Osteoblast (primary cell): ENCODE measurements at regions not wholly inside any gene's neighbourhood (a gene's known extent, or its start where the extent isn't known, plus 50 kb on each side); places are given as distances from the start of the nearest gene placed in this dataset.

Experiments used
- DNase-seq: peaks from one replicate; pipeline ENCODE4 v3.0.0; 2011; ENCODE audit warnings: low spot score, mixed read lengths; ENCODE audit not compliant: insufficient read length; ENCODE audit errors: missing footprints
- H2AFZ ChIP-seq: 2 replicates; pipeline ENCODE4 v1.6.0; 2011; ENCODE audit warnings: mild to moderate bottlenecking, low read length
- H3K27ac ChIP-seq: 2 replicates; pipeline ENCODE4 v1.5.1; 2011; ENCODE audit warnings: mild to moderate bottlenecking, low read depth, low read length, moderate library complexity
- H3K27me3 ChIP-seq: 2 replicates; pipeline ENCODE4 v1.6.0; 2012; ENCODE audit warnings: mild to moderate bottlenecking, control low read depth, inconsistent platforms, low read length, moderate library complexity; ENCODE audit not compliant: insufficient read depth
- H3K36me3 ChIP-seq: 2 replicates; pipeline ENCODE4 v1.5.1; 2011; ENCODE audit warnings: mild to moderate bottlenecking, low read length, control low read depth, moderate library complexity; ENCODE audit not compliant: insufficient read depth
- H3K4me1 ChIP-seq: 2 replicates; pipeline ENCODE4 v1.5.1; 2011; ENCODE audit warnings: mild to moderate bottlenecking, low read length, control low read depth, moderate library complexity; ENCODE audit not compliant: insufficient read depth
- H3K4me2 ChIP-seq: 2 replicates; pipeline ENCODE4 v1.6.0; 2011; ENCODE audit warnings: mild to moderate bottlenecking, low read length; ENCODE audit not compliant: insufficient read depth
- H3K4me3 ChIP-seq: fragments of 200-600 bp; sonication (generic); 3 replicates; pipeline ENCODE4 v1.5.1; 2012; ENCODE audit warnings: mild to moderate bottlenecking, low read length, inconsistent platforms; ENCODE audit not compliant: insufficient read depth
- H3K79me2 ChIP-seq: 2 replicates; pipeline ENCODE4 v1.6.0; 2012; ENCODE audit warnings: mild to moderate bottlenecking, low read length, control low read depth, inconsistent platforms; ENCODE audit not compliant: insufficient read depth
- H3K9me3 ChIP-seq: 2 replicates; pipeline ENCODE4 v1.5.1; 2011; ENCODE audit warnings: low read depth, low read length, control low read depth
- H4K20me1 ChIP-seq: 2 replicates; pipeline ENCODE4 v1.6.0; 2012; ENCODE audit warnings: mild to moderate bottlenecking, low read length, control low read depth; ENCODE audit not compliant: insufficient read depth
- TF ChIP-seq, protein P1 (sequence below): IDR thresholded peaks from 2 replicates; pipeline ENCODE4 v1.5.1; 2011; ENCODE audit warnings: mild to moderate bottlenecking, low read depth, low read length, moderate library complexity; ENCODE audit errors: extremely low read depth

DNA sequence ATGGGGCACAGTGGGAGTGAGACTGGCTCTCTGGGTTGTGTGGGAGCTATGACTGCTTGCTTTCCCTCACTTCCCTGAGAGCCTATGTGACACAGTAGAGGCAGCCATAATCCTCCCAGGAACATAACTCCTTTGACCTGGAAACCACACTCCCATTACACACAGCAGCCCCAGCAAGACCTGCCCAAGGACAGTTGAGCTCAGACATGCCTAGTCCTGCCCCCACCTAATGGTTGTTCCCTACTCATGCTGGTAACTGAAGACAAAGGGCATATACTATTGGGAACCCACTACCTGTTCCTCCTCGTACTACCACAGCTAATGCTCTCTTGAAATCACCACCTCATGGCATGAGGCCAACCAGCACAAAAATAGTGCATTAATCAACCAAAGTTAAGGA lies 550.4 kb upstream of the ARPP21 start:
- Histone ChIP-seq H3K9me3 (no peaks in the 10 kb centered on the region), H3K79me2 (no peaks in the 10 kb centered on the region), H3K36me3 (no peaks in the 10 kb centered on the region), H3K4me1 (no peaks in the 10 kb centered on the region), H3K4me3 (no peak overlapping the region), H2AFZ (no peak overlapping the region), H4K20me1 (no peaks in the 10 kb centered on the region), H3K27me3 (no peaks in the 10 kb centered on the region), H3K4me2 (no peak overlapping the region), H3K27ac (no peak overlapping the region)
- TF ChIP-seq, protein P1, sequence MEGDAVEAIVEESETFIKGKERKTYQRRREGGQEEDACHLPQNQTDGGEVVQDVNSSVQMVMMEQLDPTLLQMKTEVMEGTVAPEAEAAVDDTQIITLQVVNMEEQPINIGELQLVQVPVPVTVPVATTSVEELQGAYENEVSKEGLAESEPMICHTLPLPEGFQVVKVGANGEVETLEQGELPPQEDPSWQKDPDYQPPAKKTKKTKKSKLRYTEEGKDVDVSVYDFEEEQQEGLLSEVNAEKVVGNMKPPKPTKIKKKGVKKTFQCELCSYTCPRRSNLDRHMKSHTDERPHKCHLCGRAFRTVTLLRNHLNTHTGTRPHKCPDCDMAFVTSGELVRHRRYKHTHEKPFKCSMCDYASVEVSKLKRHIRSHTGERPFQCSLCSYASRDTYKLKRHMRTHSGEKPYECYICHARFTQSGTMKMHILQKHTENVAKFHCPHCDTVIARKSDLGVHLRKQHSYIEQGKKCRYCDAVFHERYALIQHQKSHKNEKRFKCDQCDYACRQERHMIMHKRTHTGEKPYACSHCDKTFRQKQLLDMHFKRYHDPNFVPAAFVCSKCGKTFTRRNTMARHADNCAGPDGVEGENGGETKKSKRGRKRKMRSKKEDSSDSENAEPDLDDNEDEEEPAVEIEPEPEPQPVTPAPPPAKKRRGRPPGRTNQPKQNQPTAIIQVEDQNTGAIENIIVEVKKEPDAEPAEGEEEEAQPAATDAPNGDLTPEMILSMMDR: no peak
- no peak for DNase-seq

DNA sequence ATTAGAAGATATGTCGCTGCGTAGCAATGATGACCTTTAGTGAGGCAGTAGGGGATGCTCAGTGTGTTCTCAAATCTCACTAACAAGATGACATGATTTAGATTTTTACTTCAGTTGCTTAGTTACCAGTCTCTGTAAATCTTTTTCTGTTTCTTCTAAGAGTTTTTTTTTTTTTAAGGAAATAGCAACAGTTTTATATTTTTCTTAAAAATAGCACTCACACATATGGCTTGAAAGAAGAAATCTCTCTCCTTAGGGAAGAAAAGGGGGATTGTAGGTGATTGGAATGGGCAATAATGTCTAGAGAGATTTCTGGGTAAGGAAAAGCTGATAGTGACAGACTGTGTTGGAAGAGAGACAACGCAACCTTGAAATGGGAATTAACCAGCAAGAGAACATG lies 524.6 kb upstream of the ARPP21 start:
- no peak for DNase-seq
- Histone ChIP-seq H3K4me2 (no peak overlapping the region), H3K4me1 (no peaks in the 10 kb centered on the region), H3K27ac (no peak overlapping the region), H3K4me3 (no peak overlapping the region), H2AFZ (no peak overlapping the region), H3K9me3 (no peaks in the 10 kb centered on the region), H4K20me1 (no peaks in the 10 kb centered on the region), H3K27me3 (no peaks in the 10 kb centered on the region), H3K79me2 (no peaks in the 10 kb centered on the region), H3K36me3 (no peaks in the 10 kb centered on the region)
- TF ChIP-seq, protein P1: no peak

DNA sequence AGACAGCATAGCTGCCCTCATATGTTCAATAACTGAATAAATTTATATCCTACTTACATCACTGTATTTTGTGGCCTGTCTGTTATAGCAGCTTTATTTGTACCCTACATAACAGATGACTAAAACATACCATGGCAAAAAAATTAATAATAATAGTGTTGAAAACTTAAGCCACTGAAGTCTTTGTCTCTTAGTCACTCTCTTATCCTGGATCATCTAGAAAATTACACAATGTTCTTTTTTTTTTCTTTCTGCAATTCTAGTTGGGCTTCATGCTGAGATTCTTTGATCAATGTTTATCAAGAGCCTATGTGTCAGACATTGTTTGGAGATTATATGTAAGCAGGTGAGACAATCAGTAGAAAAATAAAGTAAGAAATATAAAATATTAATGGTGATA lies 519.3 kb upstream of the ARPP21 start:
- Histone ChIP-seq H3K27ac (no peak overlapping the region), H3K4me1 (no peaks in the 10 kb centered on the region), H4K20me1 (no peaks in the 10 kb centered on the region), H3K4me2 (no peak overlapping the region), H3K9me3 (no peaks in the 10 kb centered on the region), H3K36me3 (no peaks in the 10 kb centered on the region), H3K79me2 (no peaks in the 10 kb centered on the region), H3K27me3 (no peaks in the 10 kb centered on the region), H3K4me3 (no peak overlapping the region), H2AFZ (no peak overlapping the region)
- no peak for DNase-seq
- TF ChIP-seq, protein P1: no peak

DNA sequence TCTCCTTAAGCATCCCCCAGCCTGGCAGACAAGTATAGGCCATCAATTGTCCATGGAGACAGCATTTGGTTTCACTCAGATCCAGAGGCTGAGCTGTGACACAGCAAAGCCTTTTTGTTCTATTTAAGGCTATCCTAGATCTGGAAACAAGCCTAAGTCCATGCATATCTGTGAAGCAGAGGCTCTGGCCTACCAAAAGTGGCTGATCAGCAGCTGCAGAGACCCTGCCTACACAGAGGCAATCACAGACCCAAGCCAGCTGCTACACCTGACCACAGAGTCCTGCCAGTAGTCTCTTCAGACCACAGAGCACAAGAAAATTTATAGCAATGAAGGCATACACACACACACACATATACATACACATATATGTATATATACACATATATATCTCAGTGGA lies 501.7 kb upstream of the ARPP21 start:
- H3K27me3 ChIP-seq: no peaks in the 10 kb centered on the region
- TF ChIP-seq, protein P1: no peak

More for the DNA sequence above, 501.7 kb upstream of the ARPP21 start:
- H3K27ac ChIP-seq: no peak overlapping the region
- no peak overlapping the region for H3K4me3 ChIP-seq
- no peak overlapping the region for H2AFZ ChIP-seq
- peaks cover 3% of the 10 kb centered on the region for H3K9me3 ChIP-seq
- no peaks in the 10 kb centered on the region for H3K36me3 ChIP-seq
- no peaks in the 10 kb centered on the region for H3K79me2 ChIP-seq
- H3K4me1 ChIP-seq: no peaks in the 10 kb centered on the region
- no peak overlapping the region for H3K4me2 ChIP-seq
- H4K20me1 ChIP-seq: no peaks in the 10 kb centered on the region
- DNase-seq: no peak
